ENCODE measurements at regions not wholly inside any gene's neighbourhood (a gene's known extent, or its start where the extent isn't known, plus 50 kb on each side); places are given as distances from the start of the nearest gene placed in this dataset.

DNA sequence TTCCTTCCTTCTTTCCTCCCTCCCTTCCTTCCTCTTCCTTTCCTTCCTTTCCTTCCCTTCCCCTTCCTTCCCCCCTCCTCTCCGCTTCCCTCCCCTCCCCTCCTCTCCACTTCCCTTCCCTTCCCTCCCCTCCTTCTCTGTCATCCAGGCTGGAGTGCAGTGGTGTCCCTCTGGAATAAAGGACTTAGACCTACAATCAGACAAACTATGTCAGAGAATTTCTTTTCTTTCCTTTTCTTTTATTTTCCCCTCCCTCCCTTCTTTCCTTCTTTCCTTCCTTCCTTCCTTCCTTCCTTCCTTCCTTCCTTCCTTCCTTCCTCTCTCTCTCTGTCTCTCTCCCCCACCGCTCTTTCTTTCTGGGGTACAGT, 242.2 kb downstream of the GATA3 start:
- TF ChIP-seq CTCF (IDR thresholded peaks at IDR 0.05 in 2 of 3, conservative IDR thresholded peaks at IDR 0.05 in 1 of 3; ENCODE audit: control insufficient read depth in 2 of 3, extremely low read depth in 1 of 3, insufficient read depth in 1 of 3, low read depth in 3 of 3, low read length in 3 of 3) (no peak), EP300 (IDR thresholded peaks at IDR 0.05; ENCODE audit: borderline replicate concordance in 1 of 2, control insufficient read depth in 1 of 2, low read depth in 2 of 2, low read length in 2 of 2) (no peak), NR2C1 (IDR thresholded peaks at IDR 0.05) (no peak), POLR2AphosphoS5 (IDR thresholded peaks at IDR 0.05; ENCODE audit: low read length) (no peak), MYC (IDR thresholded peaks at IDR 0.05; ENCODE audit: insufficient read depth, insufficient read length, insufficient replicate concordance, low read length, severe bottlenecking) (no peak), GABPA (IDR thresholded peaks at IDR 0.05; ENCODE audit: low read depth) (no peak), NR2C2 (IDR thresholded peaks at IDR 0.05; ENCODE audit: borderline replicate concordance, control insufficient read depth, insufficient read length, low read depth) (no peak)
- TF ChIP-seq, protein P1, sequence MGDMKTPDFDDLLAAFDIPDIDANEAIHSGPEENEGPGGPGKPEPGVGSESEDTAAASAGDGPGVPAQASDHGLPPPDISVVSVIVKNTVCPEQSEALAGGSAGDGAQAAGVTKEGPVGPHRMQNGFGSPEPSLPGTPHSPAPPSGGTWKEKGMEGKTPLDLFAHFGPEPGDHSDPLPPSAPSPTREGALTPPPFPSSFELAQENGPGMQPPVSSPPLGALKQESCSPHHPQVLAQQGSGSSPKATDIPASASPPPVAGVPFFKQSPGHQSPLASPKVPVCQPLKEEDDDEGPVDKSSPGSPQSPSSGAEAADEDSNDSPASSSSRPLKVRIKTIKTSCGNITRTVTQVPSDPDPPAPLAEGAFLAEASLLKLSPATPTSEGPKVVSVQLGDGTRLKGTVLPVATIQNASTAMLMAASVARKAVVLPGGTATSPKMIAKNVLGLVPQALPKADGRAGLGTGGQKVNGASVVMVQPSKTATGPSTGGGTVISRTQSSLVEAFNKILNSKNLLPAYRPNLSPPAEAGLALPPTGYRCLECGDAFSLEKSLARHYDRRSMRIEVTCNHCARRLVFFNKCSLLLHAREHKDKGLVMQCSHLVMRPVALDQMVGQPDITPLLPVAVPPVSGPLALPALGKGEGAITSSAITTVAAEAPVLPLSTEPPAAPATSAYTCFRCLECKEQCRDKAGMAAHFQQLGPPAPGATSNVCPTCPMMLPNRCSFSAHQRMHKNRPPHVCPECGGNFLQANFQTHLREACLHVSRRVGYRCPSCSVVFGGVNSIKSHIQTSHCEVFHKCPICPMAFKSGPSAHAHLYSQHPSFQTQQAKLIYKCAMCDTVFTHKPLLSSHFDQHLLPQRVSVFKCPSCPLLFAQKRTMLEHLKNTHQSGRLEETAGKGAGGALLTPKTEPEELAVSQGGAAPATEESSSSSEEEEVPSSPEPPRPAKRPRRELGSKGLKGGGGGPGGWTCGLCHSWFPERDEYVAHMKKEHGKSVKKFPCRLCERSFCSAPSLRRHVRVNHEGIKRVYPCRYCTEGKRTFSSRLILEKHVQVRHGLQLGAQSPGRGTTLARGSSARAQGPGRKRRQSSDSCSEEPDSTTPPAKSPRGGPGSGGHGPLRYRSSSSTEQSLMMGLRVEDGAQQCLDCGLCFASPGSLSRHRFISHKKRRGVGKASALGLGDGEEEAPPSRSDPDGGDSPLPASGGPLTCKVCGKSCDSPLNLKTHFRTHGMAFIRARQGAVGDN (IDR thresholded peaks at IDR 0.05), result no peak
- TF ChIP-seq, protein P2, sequence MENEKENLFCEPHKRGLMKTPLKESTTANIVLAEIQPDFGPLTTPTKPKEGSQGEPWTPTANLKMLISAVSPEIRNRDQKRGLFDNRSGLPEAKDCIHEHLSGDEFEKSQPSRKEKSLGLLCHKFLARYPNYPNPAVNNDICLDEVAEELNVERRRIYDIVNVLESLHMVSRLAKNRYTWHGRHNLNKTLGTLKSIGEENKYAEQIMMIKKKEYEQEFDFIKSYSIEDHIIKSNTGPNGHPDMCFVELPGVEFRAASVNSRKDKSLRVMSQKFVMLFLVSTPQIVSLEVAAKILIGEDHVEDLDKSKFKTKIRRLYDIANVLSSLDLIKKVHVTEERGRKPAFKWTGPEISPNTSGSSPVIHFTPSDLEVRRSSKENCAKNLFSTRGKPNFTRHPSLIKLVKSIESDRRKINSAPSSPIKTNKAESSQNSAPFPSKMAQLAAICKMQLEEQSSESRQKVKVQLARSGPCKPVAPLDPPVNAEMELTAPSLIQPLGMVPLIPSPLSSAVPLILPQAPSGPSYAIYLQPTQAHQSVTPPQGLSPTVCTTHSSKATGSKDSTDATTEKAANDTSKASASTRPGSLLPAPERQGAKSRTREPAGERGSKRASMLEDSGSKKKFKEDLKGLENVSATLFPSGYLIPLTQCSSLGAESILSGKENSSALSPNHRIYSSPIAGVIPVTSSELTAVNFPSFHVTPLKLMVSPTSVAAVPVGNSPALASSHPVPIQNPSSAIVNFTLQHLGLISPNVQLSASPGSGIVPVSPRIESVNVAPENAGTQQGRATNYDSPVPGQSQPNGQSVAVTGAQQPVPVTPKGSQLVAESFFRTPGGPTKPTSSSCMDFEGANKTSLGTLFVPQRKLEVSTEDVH (IDR thresholded peaks at IDR 0.05; ENCODE audit: low read depth, partially characterized antibody), result no peak
